HCT116 (cell line): ENCODE measurements at regions not wholly inside any gene's neighbourhood (a gene's known extent, or its start where the extent isn't known, plus 50 kb on each side); places are given as distances from the start of the nearest gene placed in this dataset.

ENCODE experiments used
- CTCF ChIP-seq, 3 experiments: fragments of 200-600 bp in 1 of 3; sonication (generic) in 1 of 3; IDR thresholded peaks in 2 of 3; conservative IDR thresholded peaks in 1 of 3; 2 replicates each; pipeline ENCODE4 v1.5.1; 2012 to 2017; ENCODE audit warnings: low read depth in 2 of 3, low read length in 2 of 3, antibody characterized with exemption in 1 of 3, borderline replicate concordance in 1 of 3, control low read depth in 1 of 3, mild to moderate bottlenecking in 1 of 3, mixed read lengths in 1 of 3, mixed run types in 1 of 3, moderate library complexity in 1 of 3; ENCODE audit not compliant: insufficient read depth in 1 of 3
- FOSL1 ChIP-seq: IDR thresholded peaks from 2 replicates; pipeline ENCODE4 v1.6.1; 2012; ENCODE audit warnings: low read depth
- JUND ChIP-seq: IDR thresholded peaks from 2 replicates; pipeline ENCODE4 v1.6.1; 2012
- SP1 ChIP-seq: IDR thresholded peaks from 2 replicates; pipeline ENCODE4 v1.6.1; 2012; ENCODE audit warnings: low read depth
- YY1 ChIP-seq: IDR thresholded peaks from 2 replicates; pipeline ENCODE4 v1.6.1; 2011; ENCODE audit warnings: low read length, low read depth, moderate library complexity, mild to moderate bottlenecking; ENCODE audit not compliant: insufficient replicate concordance; ENCODE audit errors: extremely low read depth

DNA sequence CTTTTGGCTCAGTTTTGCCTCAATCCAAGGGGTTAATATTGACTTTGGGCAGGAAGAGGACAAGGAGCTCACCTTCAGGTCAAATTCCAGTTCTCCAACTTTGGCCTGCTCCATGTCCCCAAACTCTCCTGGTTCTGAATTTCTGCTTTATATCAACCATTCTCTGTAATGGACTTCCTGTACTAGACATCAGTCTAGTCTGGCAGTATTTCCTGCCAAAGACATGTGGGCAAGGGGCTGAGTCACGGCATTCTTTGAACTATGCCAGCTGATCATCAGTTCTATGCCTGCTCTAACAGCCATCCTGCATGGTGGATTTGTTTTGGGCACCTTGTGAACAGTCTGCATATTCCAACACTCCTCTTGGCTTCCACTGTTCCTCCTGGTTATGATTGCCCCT, 199.4 kb downstream of the ZEB2 start:
- TF ChIP-seq FOSL1 = no peak
- TF ChIP-seq CTCF (IDR thresholded peaks at IDR 0.05 in 2 of 3, conservative IDR thresholded peaks at IDR 0.05 in 1 of 3; ENCODE audit: borderline replicate concordance in 1 of 3, insufficient read depth in 1 of 3, low read depth in 2 of 3, low read length in 2 of 3) = no peak
- TF ChIP-seq JUND = no peak
- no peak for TF ChIP-seq YY1
- no peak for TF ChIP-seq SP1
